ENCODE measurements at regions not wholly inside any gene's neighbourhood (a gene's known extent, or its start where the extent isn't known, plus 50 kb on each side); places are given as distances from the start of the nearest gene placed in this dataset.

GRCh38 chr13:84413016-84413415 lies 530.7 kb upstream of the SLITRK1 start:
- TF ChIP-seq, protein P1, sequence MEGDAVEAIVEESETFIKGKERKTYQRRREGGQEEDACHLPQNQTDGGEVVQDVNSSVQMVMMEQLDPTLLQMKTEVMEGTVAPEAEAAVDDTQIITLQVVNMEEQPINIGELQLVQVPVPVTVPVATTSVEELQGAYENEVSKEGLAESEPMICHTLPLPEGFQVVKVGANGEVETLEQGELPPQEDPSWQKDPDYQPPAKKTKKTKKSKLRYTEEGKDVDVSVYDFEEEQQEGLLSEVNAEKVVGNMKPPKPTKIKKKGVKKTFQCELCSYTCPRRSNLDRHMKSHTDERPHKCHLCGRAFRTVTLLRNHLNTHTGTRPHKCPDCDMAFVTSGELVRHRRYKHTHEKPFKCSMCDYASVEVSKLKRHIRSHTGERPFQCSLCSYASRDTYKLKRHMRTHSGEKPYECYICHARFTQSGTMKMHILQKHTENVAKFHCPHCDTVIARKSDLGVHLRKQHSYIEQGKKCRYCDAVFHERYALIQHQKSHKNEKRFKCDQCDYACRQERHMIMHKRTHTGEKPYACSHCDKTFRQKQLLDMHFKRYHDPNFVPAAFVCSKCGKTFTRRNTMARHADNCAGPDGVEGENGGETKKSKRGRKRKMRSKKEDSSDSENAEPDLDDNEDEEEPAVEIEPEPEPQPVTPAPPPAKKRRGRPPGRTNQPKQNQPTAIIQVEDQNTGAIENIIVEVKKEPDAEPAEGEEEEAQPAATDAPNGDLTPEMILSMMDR (conservative IDR thresholded peaks at IDR 0.05): no peak
- no peak for TF ChIP-seq ZFX (IDR thresholded peaks at IDR 0.05)
